ENCODE measurements at regions not wholly inside any gene's neighbourhood (a gene's known extent, or its start where the extent isn't known, plus 50 kb on each side); places are given as distances from the start of the nearest gene placed in this dataset.

- TF ChIP-seq CTCF (IDR thresholded peaks at IDR 0.05) (no peak), POLR2AphosphoS5 (IDR thresholded peaks at IDR 0.05) (no peak), EP300 (IDR thresholded peaks at IDR 0.05) (no peak), POLR2A (IDR thresholded peaks at IDR 0.05) (no peak)
Measured at GRCh38 chr5:135273212-135273611, 125.8 kb downstream of the MACROH2A1 start.
